DMS79 treated with DMSO at 0.1 percent for 48 hours (cell line): ENCODE measurements at regions not wholly inside any gene's neighbourhood (a gene's known extent, or its start where the extent isn't known, plus 50 kb on each side); places are given as distances from the start of the nearest gene placed in this dataset.
"Not testable (repeated sequence)": the region's sequence is repeated elsewhere in the genome, so short reads cannot be mapped to it uniquely, and the experiment has no call there.

Experiments
- DNase-seq: peaks from one replicate; lab custom pipeline; 2025; lab: John Stamatoyannopoulos, UW

DNA sequence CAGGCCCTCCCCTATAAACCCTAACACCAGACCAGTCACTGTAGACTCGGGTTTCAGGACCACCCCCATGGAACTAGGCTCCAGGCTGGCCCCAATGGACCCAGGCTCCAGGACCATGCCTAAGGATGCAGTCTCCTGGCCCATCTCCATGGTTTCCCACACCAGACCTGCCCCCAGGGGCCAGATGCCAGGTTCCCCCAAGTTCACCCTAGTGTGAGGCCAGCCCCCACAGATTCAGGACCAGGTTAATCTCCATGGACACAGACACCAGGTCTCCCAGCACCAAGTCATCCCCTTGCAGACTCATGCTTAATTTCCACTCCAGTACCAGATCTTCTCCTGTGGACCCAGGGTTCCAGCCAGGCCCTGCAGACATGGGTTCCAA is 103.8 kb upstream of the LANCL2 start:
- DNase-seq = no peak

- DNase-seq = not testable (repeated sequence)
These were observed 99.8 kb upstream of the LANCL2 start for GRCh38 chr7:55265328-55265727.

DNA sequence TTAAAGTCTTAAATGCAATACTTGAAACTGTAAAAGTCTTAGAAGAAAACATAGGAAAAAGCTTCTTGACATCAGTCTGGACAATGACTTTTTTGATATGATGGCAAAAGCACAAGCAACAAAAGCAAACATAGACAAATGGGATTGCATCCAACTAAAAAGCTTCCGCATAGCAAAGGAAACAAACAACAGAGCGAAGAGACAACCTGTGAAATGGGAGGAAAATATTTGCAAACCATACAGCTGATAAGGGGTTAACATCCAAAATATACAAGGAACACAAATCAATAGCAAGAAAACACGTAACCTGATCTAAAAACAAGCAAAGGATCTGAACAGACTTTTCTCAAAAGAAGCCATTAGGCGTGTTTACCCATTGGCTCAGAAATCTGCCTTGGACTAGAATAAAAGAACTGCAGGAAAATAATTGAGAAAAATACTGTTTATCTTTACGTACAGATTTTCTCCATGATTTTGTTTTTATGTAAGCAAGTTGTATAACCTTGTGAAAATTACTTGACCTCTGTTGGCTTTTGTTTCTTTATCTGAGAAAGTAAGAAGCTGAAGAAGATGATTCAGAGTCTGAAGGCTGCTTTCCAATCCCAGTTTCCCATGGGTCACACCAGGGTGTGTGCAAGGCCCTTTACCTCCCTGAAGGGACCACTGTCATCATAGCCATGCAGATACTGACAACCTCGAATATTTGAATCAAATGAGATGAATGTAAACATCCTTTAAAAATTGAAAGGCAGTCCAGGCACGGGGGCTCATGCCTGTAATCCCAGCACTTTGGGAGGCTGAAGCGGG is 99.1 kb upstream of the LANCL2 start:
- DNase-seq = no peak

- no peak for DNase-seq
These were observed 94.0 kb upstream of the LANCL2 start for GRCh38 chr7:55271069-55271626.

DNA sequence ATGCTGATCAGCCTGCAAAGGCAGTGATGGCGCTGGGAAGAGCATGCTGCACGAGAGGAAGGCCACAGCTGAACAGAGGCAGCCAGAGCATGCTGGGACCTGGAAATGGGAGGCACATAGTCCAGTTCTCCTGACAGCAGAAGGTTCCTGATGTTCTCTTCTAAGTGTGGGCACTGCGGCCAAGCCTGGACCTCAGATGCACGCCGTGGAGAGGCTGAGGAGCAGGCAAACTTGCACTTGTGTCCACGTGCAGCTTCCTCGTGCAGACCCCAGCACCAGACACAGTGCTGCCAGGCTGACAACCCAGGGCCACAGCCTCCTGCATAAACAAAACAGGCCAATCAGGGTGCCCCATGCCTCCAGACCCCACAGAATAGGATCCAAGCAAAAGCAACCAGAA is 93.5 kb upstream of the LANCL2 start:
- DNase-seq = no peak

GRCh38 chr7:55272328-55272727 is 92.8 kb upstream of the LANCL2 start:
- no peak for DNase-seq

- no peak for DNase-seq
These were observed 91.8 kb upstream of the LANCL2 start for GRCh38 chr7:55273186-55273980.

DNA sequence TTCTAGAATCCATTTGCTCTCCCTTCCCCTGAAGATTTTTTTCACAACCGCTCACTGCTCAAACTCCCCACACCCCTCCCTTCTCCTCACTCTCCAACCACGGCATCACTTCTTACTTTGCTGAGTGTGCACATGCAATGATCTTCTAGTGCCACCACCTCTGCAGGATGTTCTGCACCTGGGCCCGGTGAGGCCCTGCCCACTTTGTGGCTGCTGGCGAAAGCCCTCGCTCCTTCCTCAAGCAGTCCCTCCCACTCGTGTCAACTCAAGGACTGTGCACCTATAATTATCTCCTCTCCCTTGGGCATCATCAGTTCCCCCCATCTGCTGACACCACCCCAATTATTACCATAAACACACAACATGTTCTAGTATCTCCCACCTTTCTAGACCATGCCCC is 91.0 kb upstream of the LANCL2 start:
- DNase-seq = no peak

DNA sequence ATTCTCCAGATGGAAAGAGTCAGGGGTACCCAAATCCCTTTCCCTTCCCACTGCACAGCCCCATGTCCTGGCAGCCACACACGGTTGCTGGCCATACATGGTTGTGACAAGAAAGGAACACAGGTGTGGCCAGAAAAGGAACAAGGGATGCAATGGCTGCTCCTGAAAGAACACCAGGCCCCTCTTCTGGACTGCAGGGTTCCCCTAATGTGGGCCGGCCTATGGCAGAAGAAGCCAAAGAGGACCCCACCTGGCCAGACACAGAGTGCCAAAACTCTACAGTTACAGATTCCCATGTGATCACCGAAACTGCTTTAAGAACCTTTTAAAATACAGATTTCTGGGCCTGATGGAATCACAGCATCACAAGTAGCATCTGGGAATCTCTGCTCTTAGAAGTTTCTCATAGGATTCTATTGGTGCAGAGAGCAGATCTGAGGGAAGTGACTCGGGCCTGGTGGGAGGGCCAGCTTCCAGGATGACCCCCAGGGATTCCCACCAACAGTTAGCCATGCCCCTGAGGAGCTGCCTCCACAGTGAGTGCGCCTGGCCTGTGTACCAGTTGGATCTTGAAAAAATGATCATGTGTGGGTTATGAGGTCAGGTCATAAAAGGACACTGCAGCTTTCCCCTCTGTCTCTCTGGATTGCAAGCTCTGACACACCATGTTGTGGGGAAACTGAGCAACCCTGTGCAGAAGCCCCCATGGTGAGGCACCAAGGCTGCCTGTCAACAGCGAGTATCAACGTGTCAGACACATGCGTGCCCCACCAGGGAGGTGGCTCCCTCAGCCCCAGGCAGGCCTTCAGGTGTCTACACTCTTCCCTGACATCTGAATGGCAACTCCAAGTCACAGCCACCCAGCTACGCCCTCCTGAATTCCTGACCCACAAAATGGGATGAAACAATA is 89.6 kb upstream of the LANCL2 start:
- no peak for DNase-seq

DNA sequence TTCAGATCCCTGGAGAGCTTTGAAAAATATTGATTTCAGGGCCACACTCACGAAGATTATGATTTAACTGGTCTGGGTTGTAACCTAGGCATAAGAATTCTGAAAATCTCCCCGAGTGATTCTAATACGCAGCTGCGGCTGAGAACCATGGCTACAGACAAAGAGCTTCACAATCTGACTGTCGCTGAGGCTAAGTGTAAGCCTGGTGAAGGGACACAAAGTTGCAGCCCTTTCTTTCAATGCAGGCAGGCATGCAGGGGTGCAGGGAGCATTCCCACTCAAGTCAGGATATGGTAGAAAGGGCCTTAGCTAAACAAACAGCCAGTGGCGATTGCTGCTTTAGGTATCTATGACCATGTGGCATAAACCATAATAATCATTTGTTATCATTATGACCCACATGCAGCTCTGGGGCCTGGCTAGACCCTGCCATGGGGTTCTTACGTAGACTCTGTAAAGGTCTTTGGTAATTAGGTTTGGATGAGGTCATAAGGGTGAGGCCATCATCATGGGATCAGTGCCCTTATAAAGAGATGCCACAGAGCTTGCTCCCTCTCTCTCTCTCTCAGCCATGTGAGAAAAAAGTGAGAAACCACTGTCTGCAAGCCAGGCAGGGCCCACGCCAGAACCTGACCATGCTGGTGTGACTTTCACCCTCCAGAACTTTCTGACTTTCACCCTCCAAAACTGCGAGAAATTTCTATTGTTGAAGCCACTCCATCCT is 88.4 kb upstream of the LANCL2 start:
- no peak for DNase-seq

DNA sequence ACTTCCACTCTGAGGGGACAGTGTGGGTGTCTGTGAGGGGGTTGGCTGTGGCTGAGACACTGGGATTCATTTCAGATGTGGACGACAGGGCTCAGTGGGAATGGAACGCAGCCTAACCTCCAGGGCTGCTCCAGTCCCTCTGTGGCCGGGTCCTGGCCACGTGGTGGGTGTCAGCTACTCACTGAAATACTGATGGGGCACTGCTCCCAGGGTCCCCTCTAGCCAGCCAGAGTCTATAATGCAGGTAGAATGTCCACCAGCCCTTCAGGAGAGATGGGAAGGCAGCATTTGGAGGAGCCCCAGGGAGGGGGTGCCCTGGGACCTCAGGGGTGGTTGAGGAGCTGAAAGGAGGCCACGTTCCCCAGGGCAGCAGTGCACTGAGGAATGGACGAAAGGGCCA is 87.2 kb upstream of the LANCL2 start:
- no peak for DNase-seq

GRCh38 chr7:55278321-55278720 is 86.8 kb upstream of the LANCL2 start:
- no peak for DNase-seq

DNA sequence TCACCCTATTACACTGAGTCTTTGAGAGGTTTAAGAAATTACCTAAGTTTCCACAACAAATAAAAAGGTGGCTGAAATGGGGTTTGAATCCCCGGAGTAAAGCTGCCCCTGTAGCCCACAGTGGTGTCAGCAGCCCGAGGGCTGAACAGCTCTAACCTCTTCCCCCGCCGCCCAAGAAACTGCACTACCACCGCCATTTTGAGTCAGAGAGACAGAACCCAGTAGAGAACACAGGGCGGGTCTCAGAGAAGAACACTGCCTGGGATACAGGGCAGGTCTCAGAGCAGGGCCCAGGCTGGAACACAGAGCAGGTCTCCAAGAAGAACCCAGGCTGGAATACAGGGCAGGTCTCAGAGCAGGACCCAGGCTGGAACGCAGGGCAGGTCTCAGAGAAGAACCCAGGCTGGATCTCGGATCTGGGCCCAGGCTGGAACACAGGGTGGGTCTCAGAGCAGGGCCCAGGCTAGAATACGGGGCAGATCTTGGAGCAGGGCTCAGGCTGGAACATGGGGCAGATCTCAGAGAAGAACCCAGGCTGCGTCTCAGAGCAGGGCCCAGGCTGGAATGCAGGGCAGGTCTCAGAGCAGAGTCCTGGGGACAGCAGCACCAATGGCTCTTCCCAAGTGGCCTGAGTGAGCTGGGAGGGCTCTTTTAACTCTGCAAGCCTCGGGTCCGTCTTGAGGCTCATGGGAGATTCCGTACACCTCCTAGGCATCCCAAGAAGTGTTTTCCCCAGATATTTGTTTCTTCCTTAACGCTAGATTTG is 85.9 kb upstream of the LANCL2 start:
- DNase-seq = no peak

- peak; percentile 69 for DNase-seq
These were observed 85.1 kb upstream of the LANCL2 start for GRCh38 chr7:55280031-55280454.

DNA sequence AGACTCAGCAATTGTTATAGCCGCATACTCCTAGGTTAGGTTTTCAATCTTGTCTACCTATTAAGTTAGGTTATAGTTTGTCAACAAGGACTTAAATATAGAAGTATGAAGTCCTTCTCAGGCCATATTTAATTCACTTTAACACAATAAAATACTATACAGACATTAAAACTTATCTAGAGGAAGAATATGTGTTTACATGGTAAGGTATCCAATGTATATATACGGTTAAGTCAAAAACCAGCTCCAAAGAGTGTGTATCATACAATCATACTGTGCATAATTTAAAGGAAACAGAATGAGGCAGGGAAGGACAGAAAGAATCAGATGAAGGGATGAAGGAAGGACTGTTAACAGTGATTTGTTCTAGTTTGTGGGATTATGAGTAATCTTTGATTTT is 79.5 kb upstream of the LANCL2 start:
- no peak for DNase-seq

DNA sequence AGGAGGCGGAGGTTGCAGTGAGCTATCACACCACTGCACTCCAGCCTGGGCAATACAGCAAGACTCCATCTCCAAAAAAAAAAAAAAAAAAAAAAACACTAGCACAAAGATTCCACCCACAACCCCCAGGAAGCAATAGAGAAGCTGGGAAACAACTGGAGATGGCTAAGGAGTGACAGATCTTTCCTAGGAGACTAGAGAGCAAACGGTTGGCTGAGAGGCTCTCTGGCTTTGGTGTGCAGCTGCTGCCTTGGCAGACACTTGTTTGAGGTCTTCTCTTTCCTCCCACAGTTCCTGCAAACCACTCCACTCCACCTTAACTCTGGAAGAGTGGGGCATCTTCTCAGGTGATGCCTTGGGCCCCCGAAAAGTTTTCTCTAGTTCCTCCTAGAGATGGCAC is 78.5 kb upstream of the LANCL2 start:
- no peak for DNase-seq

GRCh38 chr7:55288070-55288824 is 76.9 kb upstream of the LANCL2 start:
- DNase-seq = no peak

DNA sequence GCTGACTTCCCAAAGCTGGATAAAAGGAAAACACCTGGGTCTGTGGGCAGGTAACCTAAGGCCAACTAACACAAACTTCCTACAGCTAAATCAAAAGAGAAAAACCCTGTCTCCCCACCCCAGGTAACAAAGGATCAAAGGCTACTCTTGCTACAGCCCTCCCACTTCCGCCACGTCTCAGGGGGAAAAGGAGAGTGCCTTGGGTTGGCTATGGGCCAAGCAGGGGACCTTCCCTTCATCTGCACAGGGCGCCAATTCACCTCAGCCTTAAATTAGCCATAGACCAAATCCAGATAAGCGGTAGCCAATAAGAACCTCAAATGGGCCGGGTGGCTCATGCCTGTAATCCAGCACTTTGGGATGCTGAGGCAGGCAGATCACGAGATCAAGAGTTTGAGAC is 69.1 kb upstream of the LANCL2 start:
- DNase-seq = no peak

DNA sequence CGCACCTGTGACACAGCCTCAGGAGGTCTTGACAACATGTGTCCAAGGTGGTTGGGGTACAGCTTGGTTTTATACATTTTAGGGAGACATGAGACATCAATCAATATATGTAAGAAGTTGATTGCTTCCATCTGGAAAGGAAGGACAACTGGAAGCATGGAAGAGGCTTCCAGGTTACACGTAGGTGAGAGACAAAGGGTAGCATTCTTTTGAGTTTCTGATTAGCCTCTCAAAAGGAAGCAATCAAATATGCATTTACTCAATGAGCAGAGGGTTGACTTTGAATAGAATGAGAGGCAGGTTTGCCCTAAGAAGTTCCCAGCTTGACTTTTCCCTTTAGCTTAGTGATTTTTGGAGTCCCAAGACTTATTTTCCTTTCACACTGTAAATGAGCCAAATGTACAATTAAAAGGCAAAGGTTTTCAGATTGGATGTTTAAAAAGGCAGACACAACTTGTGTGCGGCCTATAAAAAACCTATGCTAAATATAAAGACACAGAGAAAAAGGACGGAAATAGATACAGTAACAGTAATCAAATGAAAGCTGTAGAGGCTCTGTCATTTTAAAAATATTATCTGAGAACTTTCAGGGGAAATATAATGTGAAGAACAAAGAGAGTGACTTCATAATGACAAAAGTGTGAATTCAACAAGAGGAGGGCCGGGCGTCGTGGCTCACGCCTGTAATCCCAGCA is 65.7 kb upstream of the LANCL2 start:
- DNase-seq = no peak
